ENCODE measurements at regions not wholly inside any gene's neighbourhood (a gene's known extent, or its start where the extent isn't known, plus 50 kb on each side); places are given as distances from the start of the nearest gene placed in this dataset.

- no peaks in the 10 kb centered on the region for H3K36me3 ChIP-seq (ENCODE audit: control insufficient read depth in 2 of 2, insufficient read depth in 2 of 2, low read length in 1 of 2)
- no peak overlapping the region for H3K27ac ChIP-seq (ENCODE audit: low read depth in 2 of 2, low read length in 1 of 2)
- no peak overlapping the region for H3K4me3 ChIP-seq (ENCODE audit: low read depth in 1 of 2, low read length in 2 of 2)
- 71 to 84% methylated on average over 1 of the region's 1 CpG for WGBS, 2 donors
- H3K9me3 ChIP-seq (ENCODE audit: control insufficient read depth in 2 of 2, insufficient read depth in 1 of 2, low read depth in 1 of 2, low read length in 1 of 2) = no peaks in the 10 kb centered on the region
- H3K27me3 ChIP-seq (ENCODE audit: control insufficient read depth in 1 of 2, insufficient read depth in 2 of 2, low read length in 2 of 2) = no peaks in the 10 kb centered on the region
- no peaks in the 10 kb centered on the region for H3K4me1 ChIP-seq (ENCODE audit: control insufficient read depth in 2 of 2, insufficient read depth in 2 of 2, low read length in 1 of 2)
These were observed 1230.1 kb downstream of the HACE1 start for GRCh38 chr6:103629613-103630012.

- Histone ChIP-seq H3K27me3 (ENCODE audit: control insufficient read depth in 1 of 2, insufficient read depth in 2 of 2, low read length in 2 of 2) (no peaks in the 10 kb centered on the region), H3K27ac (ENCODE audit: low read depth in 2 of 2, low read length in 1 of 2) (no peak overlapping the region), H3K4me3 (ENCODE audit: low read depth in 1 of 2, low read length in 2 of 2) (no peak overlapping the region), H3K9me3 (ENCODE audit: control insufficient read depth in 2 of 2, insufficient read depth in 1 of 2, low read depth in 1 of 2, low read length in 1 of 2) (no peaks in the 10 kb centered on the region), H3K4me1 (ENCODE audit: control insufficient read depth in 2 of 2, insufficient read depth in 2 of 2, low read length in 1 of 2) (no peaks in the 10 kb centered on the region), H3K36me3 (ENCODE audit: control insufficient read depth in 2 of 2, insufficient read depth in 2 of 2, low read length in 1 of 2) (no peaks in the 10 kb centered on the region)
- WGBS, 2 donors = 92 to 95% methylated on average over 1 of the region's 1 CpG
These were observed 1242.1 kb downstream of the HACE1 start for GRCh38 chr6:103617642-103618041.

GRCh38 chr6:103587722-103588121 lies 1272.0 kb downstream of the HACE1 start:
- Histone ChIP-seq H3K36me3 (ENCODE audit: control insufficient read depth in 2 of 2, insufficient read depth in 2 of 2, low read length in 1 of 2) (no peaks in the 10 kb centered on the region), H3K4me3 (ENCODE audit: low read depth in 1 of 2, low read length in 2 of 2) (no peak overlapping the region), H3K4me1 (ENCODE audit: control insufficient read depth in 2 of 2, insufficient read depth in 2 of 2, low read length in 1 of 2) (no peaks in the 10 kb centered on the region), H3K27ac (ENCODE audit: low read depth in 2 of 2, low read length in 1 of 2) (no peak overlapping the region), H3K9me3 (ENCODE audit: control insufficient read depth in 2 of 2, insufficient read depth in 1 of 2, low read depth in 1 of 2, low read length in 1 of 2) (no peaks in the 10 kb centered on the region), H3K27me3 (ENCODE audit: control insufficient read depth in 1 of 2, insufficient read depth in 2 of 2, low read length in 2 of 2) (no peaks in the 10 kb centered on the region)
- WGBS, 2 donors = 65 to 77% methylated on average over 3 of the region's 3 CpGs

- 76 to 80% methylated on average over 3 of the region's 3 CpGs for WGBS, 2 donors
- H3K4me1 ChIP-seq (ENCODE audit: control insufficient read depth in 2 of 2, insufficient read depth in 2 of 2, low read length in 1 of 2) = no peaks in the 10 kb centered on the region
- H3K9me3 ChIP-seq (ENCODE audit: control insufficient read depth in 2 of 2, insufficient read depth in 1 of 2, low read depth in 1 of 2, low read length in 1 of 2) = no peaks in the 10 kb centered on the region
- H3K27ac ChIP-seq (ENCODE audit: low read depth in 2 of 2, low read length in 1 of 2) = no peak overlapping the region
- no peak overlapping the region for H3K4me3 ChIP-seq (ENCODE audit: low read depth in 1 of 2, low read length in 2 of 2)
- no peaks in the 10 kb centered on the region for H3K27me3 ChIP-seq (ENCODE audit: control insufficient read depth in 1 of 2, insufficient read depth in 2 of 2, low read length in 2 of 2)
- no peaks in the 10 kb centered on the region for H3K36me3 ChIP-seq (ENCODE audit: control insufficient read depth in 2 of 2, insufficient read depth in 2 of 2, low read length in 1 of 2)
These were observed 1281.6 kb downstream of the HACE1 start for GRCh38 chr6:103578115-103578514.

GRCh38 chr6:103570431-103570830 lies 1289.3 kb downstream of the HACE1 start:
- Histone ChIP-seq H3K27ac (ENCODE audit: low read depth in 2 of 2, low read length in 1 of 2) (no peak overlapping the region), H3K36me3 (ENCODE audit: control insufficient read depth in 2 of 2, insufficient read depth in 2 of 2, low read length in 1 of 2) (no peaks in the 10 kb centered on the region), H3K4me3 (ENCODE audit: low read depth in 1 of 2, low read length in 2 of 2) (no peak overlapping the region), H3K27me3 (ENCODE audit: control insufficient read depth in 1 of 2, insufficient read depth in 2 of 2, low read length in 2 of 2) (no peaks in the 10 kb centered on the region), H3K4me1 (ENCODE audit: control insufficient read depth in 2 of 2, insufficient read depth in 2 of 2, low read length in 1 of 2) (no peaks in the 10 kb centered on the region), H3K9me3 (ENCODE audit: control insufficient read depth in 2 of 2, insufficient read depth in 1 of 2, low read depth in 1 of 2, low read length in 1 of 2) (no peaks in the 10 kb centered on the region)
- WGBS, 2 donors = 45 to 57% methylated on average over 2 of the region's 2 CpGs

- H3K4me1 ChIP-seq (ENCODE audit: control insufficient read depth in 2 of 2, insufficient read depth in 2 of 2, low read length in 1 of 2) = no peaks in the 10 kb centered on the region
- H3K27ac ChIP-seq (ENCODE audit: low read depth in 2 of 2, low read length in 1 of 2) = no peak overlapping the region
- no peak overlapping the region for H3K4me3 ChIP-seq (ENCODE audit: low read depth in 1 of 2, low read length in 2 of 2)
- no peaks in the 10 kb centered on the region for H3K27me3 ChIP-seq (ENCODE audit: control insufficient read depth in 1 of 2, insufficient read depth in 2 of 2, low read length in 2 of 2)
- no peaks in the 10 kb centered on the region for H3K36me3 ChIP-seq (ENCODE audit: control insufficient read depth in 2 of 2, insufficient read depth in 2 of 2, low read length in 1 of 2)
- no peaks in the 10 kb centered on the region for H3K9me3 ChIP-seq (ENCODE audit: control insufficient read depth in 2 of 2, insufficient read depth in 1 of 2, low read depth in 1 of 2, low read length in 1 of 2)
These were observed 1304.8 kb downstream of the HACE1 start for GRCh38 chr6:103554911-103555310.

- Histone ChIP-seq H3K36me3 (ENCODE audit: control insufficient read depth in 2 of 2, insufficient read depth in 2 of 2, low read length in 1 of 2) (no peaks in the 10 kb centered on the region), H3K27me3 (ENCODE audit: control insufficient read depth in 1 of 2, insufficient read depth in 2 of 2, low read length in 2 of 2) (no peaks in the 10 kb centered on the region), H3K4me1 (ENCODE audit: control insufficient read depth in 2 of 2, insufficient read depth in 2 of 2, low read length in 1 of 2) (no peaks in the 10 kb centered on the region), H3K9me3 (ENCODE audit: control insufficient read depth in 2 of 2, insufficient read depth in 1 of 2, low read depth in 1 of 2, low read length in 1 of 2) (no peaks in the 10 kb centered on the region), H3K4me3 (ENCODE audit: low read depth in 1 of 2, low read length in 2 of 2) (no peak overlapping the region), H3K27ac (ENCODE audit: low read depth in 2 of 2, low read length in 1 of 2) (no peak overlapping the region)
- WGBS, 2 donors = 56 to 67% methylated on average over 1 of the region's 1 CpG
These were observed 1321.3 kb downstream of the HACE1 start for GRCh38 chr6:103538381-103538780.

- H3K27ac ChIP-seq (ENCODE audit: low read depth in 2 of 2, low read length in 1 of 2) = no peak overlapping the region
- H3K36me3 ChIP-seq (ENCODE audit: control insufficient read depth in 2 of 2, insufficient read depth in 2 of 2, low read length in 1 of 2) = no peaks in the 10 kb centered on the region
- H3K9me3 ChIP-seq (ENCODE audit: control insufficient read depth in 2 of 2, insufficient read depth in 1 of 2, low read depth in 1 of 2, low read length in 1 of 2) = no peaks in the 10 kb centered on the region
- H3K4me3 ChIP-seq (ENCODE audit: low read depth in 1 of 2, low read length in 2 of 2) = no peak overlapping the region
- H3K4me1 ChIP-seq (ENCODE audit: control insufficient read depth in 2 of 2, insufficient read depth in 2 of 2, low read length in 1 of 2) = no peaks in the 10 kb centered on the region
- no peaks in the 10 kb centered on the region for H3K27me3 ChIP-seq (ENCODE audit: control insufficient read depth in 1 of 2, insufficient read depth in 2 of 2, low read length in 2 of 2)
- WGBS, 2 donors = 61 to 77% methylated on average over 2 of the region's 2 CpGs
These were observed 1324.9 kb downstream of the HACE1 start for GRCh38 chr6:103534814-103535213.

- no peaks in the 10 kb centered on the region for H3K9me3 ChIP-seq (ENCODE audit: control insufficient read depth in 2 of 2, insufficient read depth in 1 of 2, low read depth in 1 of 2, low read length in 1 of 2)
- no peak overlapping the region for H3K4me3 ChIP-seq (ENCODE audit: low read depth in 1 of 2, low read length in 2 of 2)
- no peak overlapping the region for H3K27ac ChIP-seq (ENCODE audit: low read depth in 2 of 2, low read length in 1 of 2)
- H3K27me3 ChIP-seq (ENCODE audit: control insufficient read depth in 1 of 2, insufficient read depth in 2 of 2, low read length in 2 of 2) = no peaks in the 10 kb centered on the region
- H3K4me1 ChIP-seq (ENCODE audit: control insufficient read depth in 2 of 2, insufficient read depth in 2 of 2, low read length in 1 of 2) = no peaks in the 10 kb centered on the region
- H3K36me3 ChIP-seq (ENCODE audit: control insufficient read depth in 2 of 2, insufficient read depth in 2 of 2, low read length in 1 of 2) = no peaks in the 10 kb centered on the region
- 48 to 57% methylated on average over 1 of the region's 1 CpG for WGBS, 2 donors
These were observed 1325.6 kb downstream of the HACE1 start for GRCh38 chr6:103534095-103534494.

- WGBS, 2 donors = 87 to 88% methylated on average over 8 of the region's 8 CpGs
- H3K4me1 ChIP-seq (ENCODE audit: control insufficient read depth in 2 of 2, insufficient read depth in 2 of 2, low read length in 1 of 2) = no peaks in the 10 kb centered on the region
- no peak overlapping the region for H3K27ac ChIP-seq (ENCODE audit: low read depth in 2 of 2, low read length in 1 of 2)
- H3K27me3 ChIP-seq (ENCODE audit: control insufficient read depth in 1 of 2, insufficient read depth in 2 of 2, low read length in 2 of 2) = no peaks in the 10 kb centered on the region
- H3K36me3 ChIP-seq (ENCODE audit: control insufficient read depth in 2 of 2, insufficient read depth in 2 of 2, low read length in 1 of 2) = no peaks in the 10 kb centered on the region
- peaks cover 0 to 2% of the 10 kb centered on the region in 2 donors for H3K9me3 ChIP-seq (ENCODE audit: control insufficient read depth in 2 of 2, insufficient read depth in 1 of 2, low read depth in 1 of 2, low read length in 1 of 2)
- no peak overlapping the region for H3K4me3 ChIP-seq (ENCODE audit: low read depth in 1 of 2, low read length in 2 of 2)
These were observed 1337.7 kb downstream of the HACE1 start for GRCh38 chr6:103522045-103522444.
